H1 (cell line): ENCODE measurements at regions not wholly inside any gene's neighbourhood (a gene's known extent, or its start where the extent isn't known, plus 50 kb on each side); places are given as distances from the start of the nearest gene placed in this dataset.
A peak's percentile ranks its signal among the peaks of the same experiment; 100 is the strongest.

Experiments
- BRCA1 ChIP-seq: IDR thresholded peaks from 2 replicates; pipeline ENCODE4 v1.6.1; 2012; ENCODE audit warnings: low read depth, low read length, improper control_type of control experiment
- EGR1 ChIP-seq: IDR thresholded peaks from 2 replicates; pipeline ENCODE4 v1.6.1; 2011; ENCODE audit warnings: low read depth, low read length, borderline replicate concordance
- GTF2F1 ChIP-seq: IDR thresholded peaks from 2 replicates; pipeline ENCODE4 v1.6.1; 2012; ENCODE audit warnings: low read depth, low read length, improper control_type of control experiment, borderline replicate concordance
- HDAC2 ChIP-seq, 2 experiments: fragments of 300-600 bp in 1 of 2; sonication (generic) in 1 of 2; IDR thresholded peaks; 2 replicates each; pipeline ENCODE4 v1.6.1; 2011 to 2012; ENCODE audit warnings: low read depth in 2 of 2, low read length in 2 of 2, mild to moderate bottlenecking in 2 of 2, moderate library complexity in 2 of 2, borderline replicate concordance in 1 of 2, inconsistent platforms in 1 of 2
- KDM5A ChIP-seq: fragments of 200-600 bp; IDR thresholded peaks from 2 replicates; pipeline ENCODE4 v1.7.1; 2012; ENCODE audit warnings: mild to moderate bottlenecking, low read length, inconsistent platforms, mixed read lengths
- NANOG ChIP-seq: IDR thresholded peaks from 2 replicates; pipeline ENCODE4 v1.6.1; 2011; ENCODE audit warnings: low read length, low read depth, mild to moderate bottlenecking, inconsistent platforms; ENCODE audit not compliant: insufficient read depth, poor library complexity, severe bottlenecking
- PHF8 ChIP-seq: fragments of 200-600 bp; sonication (generic); conservative IDR thresholded peaks from 2 replicates; pipeline ENCODE4 v1.7.1; 2012; ENCODE audit warnings: low read depth, mild to moderate bottlenecking, inconsistent platforms, low read length, moderate library complexity
- RAD21 ChIP-seq, 2 experiments: IDR thresholded peaks in 1 of 2; conservative IDR thresholded peaks in 1 of 2; 2 replicates each; pipeline ENCODE4 v1.6.1; 2011; ENCODE audit warnings: low read depth in 2 of 2, low read length in 2 of 2, improper control_type of control experiment in 1 of 2, inconsistent platforms in 1 of 2, mild to moderate bottlenecking in 1 of 2, moderate library complexity in 1 of 2
- RBBP5 ChIP-seq: IDR thresholded peaks from 2 replicates; pipeline ENCODE4 v1.7.1; 2012; ENCODE audit warnings: low read depth, mild to moderate bottlenecking, inconsistent platforms, low read length, moderate library complexity, borderline replicate concordance
- RXRA ChIP-seq: IDR thresholded peaks from 2 replicates; pipeline ENCODE4 v1.6.1; 2011; ENCODE audit warnings: low read depth, mild to moderate bottlenecking, low read length, moderate library complexity; ENCODE audit not compliant: insufficient read depth
- SUZ12 ChIP-seq: fragments of 200-600 bp; sonication (generic); IDR thresholded peaks from 2 replicates; pipeline ENCODE4 v1.6.1; 2012; ENCODE audit warnings: mild to moderate bottlenecking, inconsistent platforms, low read length, moderate library complexity, mixed read lengths
- TBP ChIP-seq: IDR thresholded peaks from 2 replicates; pipeline ENCODE4 v1.6.1; 2011; ENCODE audit warnings: low read depth, low read length, improper control_type of control experiment
- TCF12 ChIP-seq: IDR thresholded peaks from 2 replicates; pipeline ENCODE4 v1.6.1; 2011; ENCODE audit warnings: low read depth, mild to moderate bottlenecking, low read length
- TEAD4 ChIP-seq: IDR thresholded peaks from 2 replicates; pipeline ENCODE4 v1.6.1; 2012; ENCODE audit warnings: low read depth, low read length, inconsistent platforms, mixed read lengths
- YY1 ChIP-seq: IDR thresholded peaks from 2 replicates; pipeline ENCODE4 v1.6.1; 2011; ENCODE audit warnings: low read depth, mild to moderate bottlenecking, low read length

GRCh38 chr20:51318058-51318949 is 224.2 kb downstream of the NFATC2 start (continued):
- TF ChIP-seq RAD21 (IDR thresholded peaks at IDR 0.05 in 1 of 2, conservative IDR thresholded peaks at IDR 0.05 in 1 of 2; ENCODE audit: low read depth in 2 of 2, low read length in 2 of 2): peak; percentile 63 to 75
- TF ChIP-seq TBP: no peak; the same call in 1 of the 2 replicates
- TF ChIP-seq KDM5A: no peak
- TF ChIP-seq BRCA1: no peak
- no peak for TF ChIP-seq EGR1
- no peak for TF ChIP-seq HDAC2 (IDR thresholded peaks at IDR 0.05; ENCODE audit: borderline replicate concordance in 1 of 2, low read depth in 2 of 2, low read length in 2 of 2)
- 0 out of 2 replicates have a peak, but pooled peaks have one; percentile 10 for TF ChIP-seq TEAD4
- no peak for TF ChIP-seq TCF12
- no peak for TF ChIP-seq NANOG
- no peak for TF ChIP-seq SUZ12
- no peak for TF ChIP-seq RXRA
- no peak; the same call in 1 of the 2 replicates for TF ChIP-seq YY1
- TF ChIP-seq RBBP5: no peak
- TF ChIP-seq PHF8: no peak
- TF ChIP-seq GTF2F1: no peak
